ENCODE measurements at regions not wholly inside any gene's neighbourhood (a gene's known extent, or its start where the extent isn't known, plus 50 kb on each side); places are given as distances from the start of the nearest gene placed in this dataset.

DNA sequence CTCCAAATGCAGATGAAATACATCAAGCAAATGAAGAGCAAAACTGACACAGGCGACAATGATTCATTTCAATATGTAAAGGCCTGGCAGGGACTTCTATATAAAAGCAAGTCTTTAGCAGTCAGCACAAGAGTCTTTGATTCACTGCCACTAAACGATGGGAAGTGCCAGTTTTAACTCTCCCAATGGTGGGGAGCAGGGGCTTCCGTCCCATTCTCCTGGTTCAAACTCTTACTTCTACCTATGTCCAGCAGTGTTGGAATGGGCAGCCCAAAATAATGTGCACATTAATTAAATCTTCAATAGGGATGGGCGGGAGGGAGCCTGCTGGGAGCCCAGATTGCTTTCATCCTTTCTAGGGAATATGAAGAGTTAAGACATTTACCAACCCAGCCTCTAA, 97.5 kb upstream of the MDM1 start:
- no peak overlapping the region for H2AFZ ChIP-seq (ENCODE audit: low read depth, low read length, poor library complexity, severe bottlenecking)
- CTCF ChIA-PET, result no interaction called here
- no peaks in the 10 kb centered on the region for H4K20me1 ChIP-seq (ENCODE audit: insufficient read depth)
- no TSS peak for BruUV-seq (replicated peaks)
- no peaks in the 10 kb centered on the region for H3K27me3 ChIP-seq (ENCODE audit: insufficient read depth, low read length)
- TF ChIP-seq, protein P1, sequence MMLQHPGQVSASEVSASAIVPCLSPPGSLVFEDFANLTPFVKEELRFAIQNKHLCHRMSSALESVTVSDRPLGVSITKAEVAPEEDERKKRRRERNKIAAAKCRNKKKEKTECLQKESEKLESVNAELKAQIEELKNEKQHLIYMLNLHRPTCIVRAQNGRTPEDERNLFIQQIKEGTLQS (IDR thresholded peaks at IDR 0.05), result no peak
- no peaks in the 10 kb centered on the region for H3K9me2 ChIP-seq (ENCODE audit: insufficient read depth)
- H3K9ac ChIP-seq (ENCODE audit: low read length), result no peak overlapping the region
- H3K4me1 ChIP-seq (ENCODE audit: control insufficient read depth in 1 of 2, insufficient read depth in 2 of 2, low read length in 2 of 2), result no peaks in the 10 kb centered on the region
- H3K36me3 ChIP-seq (ENCODE audit: control insufficient read depth in 1 of 2, insufficient read depth in 2 of 2, low read length in 2 of 2), result no peaks in the 10 kb centered on the region
- RAD21 ChIA-PET (ENCODE audit: low non-redundant PET in 1 of 2, low total read pairs in 2 of 2, uncharacterized antibody in 2 of 2, unreplicated experiment in 2 of 2), result no interaction called here
- H3K27ac ChIP-seq (ENCODE audit: low read depth, low read length), result no peak overlapping the region
- no peaks in the 10 kb centered on the region for H3K79me2 ChIP-seq (ENCODE audit: insufficient read depth, low read length)
- no peaks in the 10 kb centered on the region for H3K9me3 ChIP-seq (ENCODE audit: control insufficient read depth in 1 of 2, insufficient read depth in 1 of 2, low read depth in 1 of 2, low read length in 2 of 2)
- H3K4me2 ChIP-seq (ENCODE audit: low read length), result no peak overlapping the region
- ATAC-seq (no peak), DNase-seq (ENCODE audit: low read depth, low spot score) (no peak)
- POLR2A ChIA-PET, result no interaction called here
- intact Hi-C loops (cut with micrococcal nuclease), result no loop called here
- H3K4me3 ChIP-seq (replicated peaks in 1 of 2; ENCODE audit: low read depth in 1 of 2, low read length in 2 of 2), result no peak overlapping the region

DNA sequence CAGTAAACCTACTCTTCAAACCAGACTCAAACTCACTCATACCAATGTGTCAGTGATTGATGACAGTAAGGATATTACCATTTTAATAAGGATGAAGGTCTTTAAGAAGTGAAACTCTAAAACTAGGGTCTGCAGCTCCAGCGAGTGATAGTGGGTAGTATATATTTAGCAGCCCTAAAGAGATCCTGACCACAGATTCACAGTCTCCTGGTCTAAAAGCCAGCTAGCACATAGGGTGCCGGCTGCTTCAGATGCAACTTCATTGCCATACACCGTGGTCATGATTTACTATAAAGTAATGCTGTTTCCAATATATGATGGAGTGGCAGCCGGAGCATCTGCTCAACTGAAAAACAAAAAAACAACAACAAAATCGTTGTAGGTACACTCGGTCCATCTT, 99.6 kb upstream of the MDM1 start:
- Histone ChIP-seq H3K9me2 (ENCODE audit: insufficient read depth) (no peaks in the 10 kb centered on the region), H2AFZ (ENCODE audit: low read depth, low read length, poor library complexity, severe bottlenecking) (no peak overlapping the region), H3K27ac (ENCODE audit: low read depth, low read length) (no peak overlapping the region), H3K4me3 (replicated peaks in 1 of 2; ENCODE audit: low read depth in 1 of 2, low read length in 2 of 2) (no peak overlapping the region), H3K9me3 (ENCODE audit: control insufficient read depth in 1 of 2, insufficient read depth in 1 of 2, low read depth in 1 of 2, low read length in 2 of 2) (peaks cover 3 to 8% of the 10 kb centered on the region in 2 experiments; a peak in 2 of 4 replicates), H3K27me3 (ENCODE audit: insufficient read depth, low read length) (no peaks in the 10 kb centered on the region), H3K79me2 (ENCODE audit: insufficient read depth, low read length) (no peaks in the 10 kb centered on the region), H3K4me1 (ENCODE audit: control insufficient read depth in 1 of 2, insufficient read depth in 2 of 2, low read length in 2 of 2) (no peaks in the 10 kb centered on the region), H3K4me2 (ENCODE audit: low read length) (no peak overlapping the region), H3K36me3 (ENCODE audit: control insufficient read depth in 1 of 2, insufficient read depth in 2 of 2, low read length in 2 of 2) (no peaks in the 10 kb centered on the region), H3K9ac (ENCODE audit: low read length) (no peak overlapping the region), H4K20me1 (ENCODE audit: insufficient read depth) (no peaks in the 10 kb centered on the region)
- ChIA-PET RAD21 (ENCODE audit: low non-redundant PET in 1 of 2, low total read pairs in 2 of 2, uncharacterized antibody in 2 of 2, unreplicated experiment in 2 of 2) (no interaction called here), POLR2A (no interaction called here), CTCF (no interaction called here)
- DNase-seq (ENCODE audit: low read depth, low spot score) (no peak), ATAC-seq (no peak)
- BruUV-seq (replicated peaks), result no TSS peak
- intact Hi-C loops (cut with micrococcal nuclease), result no loop called here
- TF ChIP-seq JUND (IDR thresholded peaks at IDR 0.05), result no peak
- TF ChIP-seq SP1 (IDR thresholded peaks at IDR 0.05; ENCODE audit: low read depth), result no peak
- no peak for TF ChIP-seq EGR1 (IDR thresholded peaks at IDR 0.05; ENCODE audit: low read depth)
- no peak for TF ChIP-seq TCF7L2 (IDR thresholded peaks at IDR 0.05; ENCODE audit: borderline replicate concordance, extremely low read depth, insufficient read depth, insufficient read length)
- TF ChIP-seq, protein P2, sequence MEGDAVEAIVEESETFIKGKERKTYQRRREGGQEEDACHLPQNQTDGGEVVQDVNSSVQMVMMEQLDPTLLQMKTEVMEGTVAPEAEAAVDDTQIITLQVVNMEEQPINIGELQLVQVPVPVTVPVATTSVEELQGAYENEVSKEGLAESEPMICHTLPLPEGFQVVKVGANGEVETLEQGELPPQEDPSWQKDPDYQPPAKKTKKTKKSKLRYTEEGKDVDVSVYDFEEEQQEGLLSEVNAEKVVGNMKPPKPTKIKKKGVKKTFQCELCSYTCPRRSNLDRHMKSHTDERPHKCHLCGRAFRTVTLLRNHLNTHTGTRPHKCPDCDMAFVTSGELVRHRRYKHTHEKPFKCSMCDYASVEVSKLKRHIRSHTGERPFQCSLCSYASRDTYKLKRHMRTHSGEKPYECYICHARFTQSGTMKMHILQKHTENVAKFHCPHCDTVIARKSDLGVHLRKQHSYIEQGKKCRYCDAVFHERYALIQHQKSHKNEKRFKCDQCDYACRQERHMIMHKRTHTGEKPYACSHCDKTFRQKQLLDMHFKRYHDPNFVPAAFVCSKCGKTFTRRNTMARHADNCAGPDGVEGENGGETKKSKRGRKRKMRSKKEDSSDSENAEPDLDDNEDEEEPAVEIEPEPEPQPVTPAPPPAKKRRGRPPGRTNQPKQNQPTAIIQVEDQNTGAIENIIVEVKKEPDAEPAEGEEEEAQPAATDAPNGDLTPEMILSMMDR (IDR thresholded peaks at IDR 0.05 in 2 of 3, conservative IDR thresholded peaks at IDR 0.05 in 1 of 3; ENCODE audit: borderline replicate concordance in 1 of 3, insufficient read depth in 1 of 3, low read depth in 2 of 3, low read length in 2 of 3), result no peak
- TF ChIP-seq, protein P3, sequence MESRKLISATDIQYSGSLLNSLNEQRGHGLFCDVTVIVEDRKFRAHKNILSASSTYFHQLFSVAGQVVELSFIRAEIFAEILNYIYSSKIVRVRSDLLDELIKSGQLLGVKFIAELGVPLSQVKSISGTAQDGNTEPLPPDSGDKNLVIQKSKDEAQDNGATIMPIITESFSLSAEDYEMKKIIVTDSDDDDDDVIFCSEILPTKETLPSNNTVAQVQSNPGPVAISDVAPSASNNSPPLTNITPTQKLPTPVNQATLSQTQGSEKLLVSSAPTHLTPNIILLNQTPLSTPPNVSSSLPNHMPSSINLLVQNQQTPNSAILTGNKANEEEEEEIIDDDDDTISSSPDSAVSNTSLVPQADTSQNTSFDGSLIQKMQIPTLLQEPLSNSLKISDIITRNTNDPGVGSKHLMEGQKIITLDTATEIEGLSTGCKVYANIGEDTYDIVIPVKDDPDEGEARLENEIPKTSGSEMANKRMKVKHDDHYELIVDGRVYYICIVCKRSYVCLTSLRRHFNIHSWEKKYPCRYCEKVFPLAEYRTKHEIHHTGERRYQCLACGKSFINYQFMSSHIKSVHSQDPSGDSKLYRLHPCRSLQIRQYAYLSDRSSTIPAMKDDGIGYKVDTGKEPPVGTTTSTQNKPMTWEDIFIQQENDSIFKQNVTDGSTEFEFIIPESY (IDR thresholded peaks at IDR 0.05; ENCODE audit: extremely low read depth, insufficient replicate concordance, low read length), result no peak
- no peak for TF ChIP-seq SIN3A (IDR thresholded peaks at IDR 0.05; ENCODE audit: low read depth)
- no peak for TF ChIP-seq RAD21 (IDR thresholded peaks at IDR 0.05; ENCODE audit: low read depth)
- TF ChIP-seq, protein P4, sequence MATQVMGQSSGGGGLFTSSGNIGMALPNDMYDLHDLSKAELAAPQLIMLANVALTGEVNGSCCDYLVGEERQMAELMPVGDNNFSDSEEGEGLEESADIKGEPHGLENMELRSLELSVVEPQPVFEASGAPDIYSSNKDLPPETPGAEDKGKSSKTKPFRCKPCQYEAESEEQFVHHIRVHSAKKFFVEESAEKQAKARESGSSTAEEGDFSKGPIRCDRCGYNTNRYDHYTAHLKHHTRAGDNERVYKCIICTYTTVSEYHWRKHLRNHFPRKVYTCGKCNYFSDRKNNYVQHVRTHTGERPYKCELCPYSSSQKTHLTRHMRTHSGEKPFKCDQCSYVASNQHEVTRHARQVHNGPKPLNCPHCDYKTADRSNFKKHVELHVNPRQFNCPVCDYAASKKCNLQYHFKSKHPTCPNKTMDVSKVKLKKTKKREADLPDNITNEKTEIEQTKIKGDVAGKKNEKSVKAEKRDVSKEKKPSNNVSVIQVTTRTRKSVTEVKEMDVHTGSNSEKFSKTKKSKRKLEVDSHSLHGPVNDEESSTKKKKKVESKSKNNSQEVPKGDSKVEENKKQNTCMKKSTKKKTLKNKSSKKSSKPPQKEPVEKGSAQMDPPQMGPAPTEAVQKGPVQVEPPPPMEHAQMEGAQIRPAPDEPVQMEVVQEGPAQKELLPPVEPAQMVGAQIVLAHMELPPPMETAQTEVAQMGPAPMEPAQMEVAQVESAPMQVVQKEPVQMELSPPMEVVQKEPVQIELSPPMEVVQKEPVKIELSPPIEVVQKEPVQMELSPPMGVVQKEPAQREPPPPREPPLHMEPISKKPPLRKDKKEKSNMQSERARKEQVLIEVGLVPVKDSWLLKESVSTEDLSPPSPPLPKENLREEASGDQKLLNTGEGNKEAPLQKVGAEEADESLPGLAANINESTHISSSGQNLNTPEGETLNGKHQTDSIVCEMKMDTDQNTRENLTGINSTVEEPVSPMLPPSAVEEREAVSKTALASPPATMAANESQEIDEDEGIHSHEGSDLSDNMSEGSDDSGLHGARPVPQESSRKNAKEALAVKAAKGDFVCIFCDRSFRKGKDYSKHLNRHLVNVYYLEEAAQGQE (IDR thresholded peaks at IDR 0.05; ENCODE audit: low read depth), result no peak
- TF ChIP-seq EZH2phosphoT487 (IDR thresholded peaks at IDR 0.05; ENCODE audit: borderline replicate concordance), result no peak
- TF ChIP-seq, protein P5, sequence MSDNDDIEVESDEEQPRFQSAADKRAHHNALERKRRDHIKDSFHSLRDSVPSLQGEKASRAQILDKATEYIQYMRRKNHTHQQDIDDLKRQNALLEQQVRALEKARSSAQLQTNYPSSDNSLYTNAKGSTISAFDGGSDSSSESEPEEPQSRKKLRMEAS (IDR thresholded peaks at IDR 0.05), result no peak
- no peak for TF ChIP-seq CEBPB (IDR thresholded peaks at IDR 0.05; ENCODE audit: low read depth)
- no peak for TF ChIP-seq FOSL1 (IDR thresholded peaks at IDR 0.05; ENCODE audit: low read depth)
